ENCODE measurements at regions not wholly inside any gene's neighbourhood (a gene's known extent, or its start where the extent isn't known, plus 50 kb on each side); places are given as distances from the start of the nearest gene placed in this dataset.

- no peaks in the 10 kb centered on the region for H3K27me3 ChIP-seq
- no peaks in the 10 kb centered on the region for H3K9me3 ChIP-seq
- no peak for DNase-seq
- TF ChIP-seq, protein P1, sequence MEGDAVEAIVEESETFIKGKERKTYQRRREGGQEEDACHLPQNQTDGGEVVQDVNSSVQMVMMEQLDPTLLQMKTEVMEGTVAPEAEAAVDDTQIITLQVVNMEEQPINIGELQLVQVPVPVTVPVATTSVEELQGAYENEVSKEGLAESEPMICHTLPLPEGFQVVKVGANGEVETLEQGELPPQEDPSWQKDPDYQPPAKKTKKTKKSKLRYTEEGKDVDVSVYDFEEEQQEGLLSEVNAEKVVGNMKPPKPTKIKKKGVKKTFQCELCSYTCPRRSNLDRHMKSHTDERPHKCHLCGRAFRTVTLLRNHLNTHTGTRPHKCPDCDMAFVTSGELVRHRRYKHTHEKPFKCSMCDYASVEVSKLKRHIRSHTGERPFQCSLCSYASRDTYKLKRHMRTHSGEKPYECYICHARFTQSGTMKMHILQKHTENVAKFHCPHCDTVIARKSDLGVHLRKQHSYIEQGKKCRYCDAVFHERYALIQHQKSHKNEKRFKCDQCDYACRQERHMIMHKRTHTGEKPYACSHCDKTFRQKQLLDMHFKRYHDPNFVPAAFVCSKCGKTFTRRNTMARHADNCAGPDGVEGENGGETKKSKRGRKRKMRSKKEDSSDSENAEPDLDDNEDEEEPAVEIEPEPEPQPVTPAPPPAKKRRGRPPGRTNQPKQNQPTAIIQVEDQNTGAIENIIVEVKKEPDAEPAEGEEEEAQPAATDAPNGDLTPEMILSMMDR (IDR thresholded peaks at IDR 0.05; ENCODE audit: low read depth, low read length): no peak
- no peaks in the 10 kb centered on the region for H3K4me1 ChIP-seq
- no peak overlapping the region for H3K4me3 ChIP-seq (ENCODE audit: low read depth, low read length)
- no peaks in the 10 kb centered on the region for H3K36me3 ChIP-seq
Measured at GRCh38 chr3:20539666-20540065, 353.7 kb upstream of the SGO1 start.

- no peak for DNase-seq
- TF ChIP-seq, protein P1 (IDR thresholded peaks at IDR 0.05; ENCODE audit: low read depth, low read length): no peak
- H3K27me3 ChIP-seq: no peaks in the 10 kb centered on the region
- H3K36me3 ChIP-seq: no peaks in the 10 kb centered on the region
- no peak overlapping the region for H3K4me3 ChIP-seq (ENCODE audit: low read depth, low read length)
- no peaks in the 10 kb centered on the region for H3K9me3 ChIP-seq
- H3K4me1 ChIP-seq: no peaks in the 10 kb centered on the region
Measured at GRCh38 chr3:20537234-20537633, 351.2 kb upstream of the SGO1 start.

GRCh38 chr3:20529911-20530310 lies 343.9 kb upstream of the SGO1 start:
- Histone ChIP-seq H3K4me1 (no peaks in the 10 kb centered on the region), H3K27me3 (no peaks in the 10 kb centered on the region), H3K4me3 (ENCODE audit: low read depth, low read length) (no peak overlapping the region), H3K36me3 (no peaks in the 10 kb centered on the region), H3K9me3 (no peaks in the 10 kb centered on the region)
- DNase-seq: no peak
- TF ChIP-seq, protein P1 (IDR thresholded peaks at IDR 0.05; ENCODE audit: low read depth, low read length): no peak

- no peak for DNase-seq
- TF ChIP-seq, protein P1 (IDR thresholded peaks at IDR 0.05; ENCODE audit: low read depth, low read length): no peak
- Histone ChIP-seq H3K27me3 (no peaks in the 10 kb centered on the region), H3K4me3 (ENCODE audit: low read depth, low read length) (no peak overlapping the region), H3K9me3 (no peaks in the 10 kb centered on the region), H3K36me3 (no peaks in the 10 kb centered on the region), H3K4me1 (no peaks in the 10 kb centered on the region)
Measured at GRCh38 chr3:20528180-20528770, 342.3 kb upstream of the SGO1 start.

DNA sequence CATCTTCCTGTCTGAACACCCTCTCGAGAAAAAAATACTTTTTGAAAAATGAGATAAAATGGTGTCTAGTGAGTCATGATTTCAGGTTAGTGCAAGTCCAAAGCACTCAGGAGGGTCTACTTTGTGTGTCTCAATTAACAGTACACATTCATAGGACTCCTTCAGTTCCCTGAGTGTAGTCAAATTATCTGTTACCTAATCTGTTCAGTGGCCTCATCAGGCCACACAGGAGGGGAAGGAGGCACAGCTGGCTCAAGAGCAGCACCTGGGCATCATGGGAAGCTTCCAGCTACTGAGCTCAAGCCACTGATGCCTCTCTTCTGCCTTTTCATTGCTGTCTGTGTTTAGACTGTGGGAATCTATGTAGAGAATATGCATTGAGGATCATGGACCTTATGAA lies 341.4 kb upstream of the SGO1 start:
- Histone ChIP-seq H3K4me1 (no peaks in the 10 kb centered on the region), H3K27me3 (no peaks in the 10 kb centered on the region), H3K9me3 (no peaks in the 10 kb centered on the region), H3K4me3 (ENCODE audit: low read depth, low read length) (no peak overlapping the region), H3K36me3 (no peaks in the 10 kb centered on the region)
- TF ChIP-seq, protein P1 (IDR thresholded peaks at IDR 0.05; ENCODE audit: low read depth, low read length): no peak
- no peak for DNase-seq

DNA sequence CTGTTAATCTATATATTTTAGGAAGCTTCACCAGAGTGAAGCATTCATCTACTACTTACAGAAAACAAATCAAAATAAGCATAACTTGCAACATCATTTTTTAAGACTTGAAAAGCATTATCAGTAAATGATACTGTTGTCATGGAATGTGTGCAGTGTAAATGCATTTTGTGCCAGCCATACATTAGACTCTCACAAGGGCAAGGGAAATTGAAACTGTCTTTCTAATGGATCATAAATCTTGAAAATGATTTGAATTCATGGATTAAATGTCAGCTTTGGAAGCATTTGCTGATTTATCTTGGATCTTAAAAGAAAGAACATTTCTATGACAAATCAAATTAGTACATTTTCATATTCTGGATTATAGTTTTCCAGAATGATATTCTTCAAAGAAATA lies 338.3 kb upstream of the SGO1 start:
- no peaks in the 10 kb centered on the region for H3K4me1 ChIP-seq
- no peaks in the 10 kb centered on the region for H3K27me3 ChIP-seq
- H3K9me3 ChIP-seq: no peaks in the 10 kb centered on the region
- no peaks in the 10 kb centered on the region for H3K36me3 ChIP-seq
- TF ChIP-seq, protein P1 (IDR thresholded peaks at IDR 0.05; ENCODE audit: low read depth, low read length): no peak
- no peak overlapping the region for H3K4me3 ChIP-seq (ENCODE audit: low read depth, low read length)
- no peak for DNase-seq

All from BE2C (cell line).